HCT116 (cell line): ENCODE measurements at regions not wholly inside any gene's neighbourhood (a gene's known extent, or its start where the extent isn't known, plus 50 kb on each side); places are given as distances from the start of the nearest gene placed in this dataset.

Experiments
- POLR2A ChIP-seq: IDR thresholded peaks from 2 replicates; pipeline ENCODE4 v1.7.0; 2011; ENCODE audit warnings: borderline replicate concordance; ENCODE audit not compliant: insufficient read depth, insufficient read length; ENCODE audit errors: extremely low read depth
- SIN3A ChIP-seq: IDR thresholded peaks from 2 replicates; pipeline ENCODE4 v1.6.1; 2012; ENCODE audit warnings: low read depth
- YY1 ChIP-seq: IDR thresholded peaks from 2 replicates; pipeline ENCODE4 v1.6.1; 2011; ENCODE audit warnings: low read length, low read depth, moderate library complexity, mild to moderate bottlenecking; ENCODE audit not compliant: insufficient replicate concordance; ENCODE audit errors: extremely low read depth
- ZNF274 ChIP-seq: fragments of 200-500 bp; sonication (Bioruptor generic); IDR thresholded peaks from 2 replicates; pipeline ENCODE4 v1.6.1; 2014; ENCODE audit warnings: mild to moderate bottlenecking, low read depth, low read length, inconsistent platforms
- TF ChIP-seq, protein P1 (sequence below), 3 experiments: fragments of 200-600 bp in 1 of 3; sonication (generic) in 1 of 3; IDR thresholded peaks in 2 of 3; conservative IDR thresholded peaks in 1 of 3; 2 replicates each; pipeline ENCODE4 v1.5.1; 2012 to 2017; ENCODE audit warnings: low read depth in 2 of 3, low read length in 2 of 3, antibody characterized with exemption in 1 of 3, borderline replicate concordance in 1 of 3, control low read depth in 1 of 3, mild to moderate bottlenecking in 1 of 3, mixed read lengths in 1 of 3, mixed run types in 1 of 3, moderate library complexity in 1 of 3; ENCODE audit not compliant: insufficient read depth in 1 of 3
- TF ChIP-seq, protein P2 (sequence below): IDR thresholded peaks from 2 replicates; pipeline ENCODE4 v1.6.1; 2012

DNA sequence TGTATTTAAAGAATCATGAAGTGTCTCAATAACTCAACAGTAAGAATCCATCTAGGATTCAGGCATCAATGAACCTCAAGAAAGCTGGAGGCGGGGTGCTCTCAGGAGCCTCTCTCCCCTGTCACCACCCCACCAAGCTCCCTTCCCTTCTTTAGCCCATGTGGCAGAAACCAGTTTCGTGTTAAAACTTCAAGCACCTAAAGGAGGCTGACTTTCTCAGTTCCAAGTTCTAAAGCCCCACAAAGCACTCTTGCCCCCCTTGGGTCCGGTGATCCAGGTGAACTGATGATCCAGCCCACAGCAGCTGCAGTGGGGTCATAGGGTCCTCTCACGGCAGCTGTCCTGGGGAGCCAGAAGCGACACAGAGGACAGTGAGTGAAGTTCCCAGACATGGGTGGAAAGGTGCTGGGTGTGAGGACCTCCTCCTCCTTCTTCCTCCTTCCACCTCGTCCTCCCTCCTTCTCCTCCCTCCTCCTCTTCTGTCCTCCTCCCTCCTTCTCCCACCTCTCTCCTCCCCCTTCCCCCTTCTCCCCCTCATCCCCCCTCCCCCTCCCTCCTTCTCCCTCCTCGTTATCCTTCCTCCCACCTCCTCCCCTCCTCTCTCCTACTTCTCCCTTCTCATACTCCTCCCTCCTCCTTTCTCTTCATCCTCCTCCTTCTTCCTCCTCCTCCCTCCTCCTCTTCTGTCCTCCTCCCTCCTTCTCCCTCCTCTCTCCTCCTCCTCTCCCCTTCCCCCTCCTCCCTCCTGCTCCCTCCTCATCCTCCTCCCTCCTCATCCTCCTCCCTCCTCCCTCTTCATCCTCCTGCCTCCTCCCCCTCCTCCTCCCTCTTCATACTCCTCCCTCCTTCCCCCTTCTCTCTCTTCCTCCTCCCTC, 192.4 kb upstream of the AGAP1 start:
- TF ChIP-seq, protein P1, sequence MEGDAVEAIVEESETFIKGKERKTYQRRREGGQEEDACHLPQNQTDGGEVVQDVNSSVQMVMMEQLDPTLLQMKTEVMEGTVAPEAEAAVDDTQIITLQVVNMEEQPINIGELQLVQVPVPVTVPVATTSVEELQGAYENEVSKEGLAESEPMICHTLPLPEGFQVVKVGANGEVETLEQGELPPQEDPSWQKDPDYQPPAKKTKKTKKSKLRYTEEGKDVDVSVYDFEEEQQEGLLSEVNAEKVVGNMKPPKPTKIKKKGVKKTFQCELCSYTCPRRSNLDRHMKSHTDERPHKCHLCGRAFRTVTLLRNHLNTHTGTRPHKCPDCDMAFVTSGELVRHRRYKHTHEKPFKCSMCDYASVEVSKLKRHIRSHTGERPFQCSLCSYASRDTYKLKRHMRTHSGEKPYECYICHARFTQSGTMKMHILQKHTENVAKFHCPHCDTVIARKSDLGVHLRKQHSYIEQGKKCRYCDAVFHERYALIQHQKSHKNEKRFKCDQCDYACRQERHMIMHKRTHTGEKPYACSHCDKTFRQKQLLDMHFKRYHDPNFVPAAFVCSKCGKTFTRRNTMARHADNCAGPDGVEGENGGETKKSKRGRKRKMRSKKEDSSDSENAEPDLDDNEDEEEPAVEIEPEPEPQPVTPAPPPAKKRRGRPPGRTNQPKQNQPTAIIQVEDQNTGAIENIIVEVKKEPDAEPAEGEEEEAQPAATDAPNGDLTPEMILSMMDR (IDR thresholded peaks at IDR 0.05 in 2 of 3, conservative IDR thresholded peaks at IDR 0.05 in 1 of 3; ENCODE audit: borderline replicate concordance in 1 of 3, insufficient read depth in 1 of 3, low read depth in 2 of 3, low read length in 2 of 3), result no peak
- TF ChIP-seq ZNF274, result no peak
- no peak for TF ChIP-seq SIN3A
- no peak for TF ChIP-seq YY1
- TF ChIP-seq POLR2A, result no peak
- TF ChIP-seq, protein P2, sequence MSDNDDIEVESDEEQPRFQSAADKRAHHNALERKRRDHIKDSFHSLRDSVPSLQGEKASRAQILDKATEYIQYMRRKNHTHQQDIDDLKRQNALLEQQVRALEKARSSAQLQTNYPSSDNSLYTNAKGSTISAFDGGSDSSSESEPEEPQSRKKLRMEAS, result no peak
